Activated CD8-positive, alpha-beta memory T cell treated with anti-CD3 and anti-CD28 coated beads, Interleukin-2, amount 50 U/mL, for 1 hour (primary cell): ENCODE measurements at regions not wholly inside any gene's neighbourhood (a gene's known extent, or its start where the extent isn't known, plus 50 kb on each side); places are given as distances from the start of the nearest gene placed in this dataset.

ENCODE experiments used
- DNase-seq: peaks from one replicate; pipeline ENCODE4 v3.0.0-alpha.2; 2020; ENCODE audit errors: extremely low read depth

DNA sequence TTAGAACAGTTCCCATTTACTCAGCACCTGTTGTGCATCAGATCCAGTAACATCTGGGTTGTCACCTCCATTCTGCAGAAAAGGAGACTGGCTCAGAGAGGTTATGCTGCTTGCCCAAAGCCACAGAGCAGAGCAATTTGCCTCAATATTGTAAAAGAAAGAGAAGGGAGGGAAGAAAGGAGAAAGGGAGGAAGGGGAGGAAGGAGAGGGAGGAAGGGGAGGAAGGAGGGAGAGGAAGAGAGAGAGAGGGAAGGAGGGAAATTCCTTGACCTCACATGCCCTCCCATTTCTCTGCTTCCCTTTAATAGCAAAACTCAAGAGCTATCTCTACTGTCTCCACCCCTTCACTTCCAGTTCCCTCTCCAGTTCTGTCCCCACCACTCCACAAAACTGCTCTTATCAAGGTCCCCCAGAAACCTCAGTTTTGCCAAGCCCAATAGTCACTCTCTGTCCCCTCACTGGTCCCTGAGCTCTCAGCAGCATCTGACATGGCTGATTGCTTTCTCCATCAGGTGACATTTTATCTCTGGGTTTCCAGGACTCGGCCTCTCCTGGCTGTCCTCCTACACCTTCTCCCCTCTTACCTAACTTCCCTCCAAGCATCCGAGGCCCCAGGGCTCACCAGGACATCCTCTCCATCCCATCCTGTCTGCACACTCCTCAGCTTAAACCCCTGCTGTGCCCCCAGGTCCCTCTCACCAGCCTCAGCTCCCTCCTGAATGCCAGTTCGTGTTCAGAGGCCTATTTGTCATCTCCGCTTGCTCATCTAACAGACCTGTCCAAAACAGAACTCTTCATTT, 104.7 kb upstream of the LINGO1 start:
- DNase-seq = no peak

GRCh38 chr15:77734306-77734705, 101.6 kb upstream of the LINGO1 start:
- DNase-seq = no peak

DNA sequence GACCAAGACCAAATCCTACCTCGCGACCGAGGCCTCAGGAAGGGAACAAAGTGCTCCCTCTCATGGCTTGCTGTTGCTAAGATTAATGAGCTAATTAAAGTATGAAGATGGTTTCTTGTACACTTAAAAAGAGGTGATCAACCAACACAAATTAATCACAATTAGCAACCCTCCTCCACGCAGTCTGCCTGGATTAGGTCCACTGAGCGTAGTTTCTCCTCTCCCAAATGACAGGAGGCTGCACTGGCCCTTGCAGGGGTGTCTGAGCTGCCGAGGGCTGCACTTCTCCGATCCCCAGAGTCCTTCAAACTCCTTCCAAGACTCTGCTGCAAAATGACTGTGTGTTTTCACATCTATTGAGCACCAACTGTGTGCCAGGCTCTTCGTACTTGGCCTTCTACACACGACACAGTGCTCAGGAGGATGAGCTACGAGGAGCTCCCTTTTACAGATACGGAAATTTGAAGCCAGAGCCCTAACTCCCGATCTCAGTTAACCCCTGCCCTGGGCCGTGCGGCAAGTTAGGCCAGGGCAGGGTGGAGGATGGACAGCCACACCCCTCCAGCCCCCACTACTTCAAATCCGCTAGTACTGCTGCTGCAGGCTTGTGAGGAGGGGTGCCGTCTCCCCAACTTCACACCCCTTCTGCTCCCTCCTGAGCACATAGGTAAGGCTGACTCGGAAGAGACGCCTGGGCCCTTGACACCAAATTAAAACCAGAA, 101.0 kb upstream of the LINGO1 start:
- DNase-seq = no peak

DNA sequence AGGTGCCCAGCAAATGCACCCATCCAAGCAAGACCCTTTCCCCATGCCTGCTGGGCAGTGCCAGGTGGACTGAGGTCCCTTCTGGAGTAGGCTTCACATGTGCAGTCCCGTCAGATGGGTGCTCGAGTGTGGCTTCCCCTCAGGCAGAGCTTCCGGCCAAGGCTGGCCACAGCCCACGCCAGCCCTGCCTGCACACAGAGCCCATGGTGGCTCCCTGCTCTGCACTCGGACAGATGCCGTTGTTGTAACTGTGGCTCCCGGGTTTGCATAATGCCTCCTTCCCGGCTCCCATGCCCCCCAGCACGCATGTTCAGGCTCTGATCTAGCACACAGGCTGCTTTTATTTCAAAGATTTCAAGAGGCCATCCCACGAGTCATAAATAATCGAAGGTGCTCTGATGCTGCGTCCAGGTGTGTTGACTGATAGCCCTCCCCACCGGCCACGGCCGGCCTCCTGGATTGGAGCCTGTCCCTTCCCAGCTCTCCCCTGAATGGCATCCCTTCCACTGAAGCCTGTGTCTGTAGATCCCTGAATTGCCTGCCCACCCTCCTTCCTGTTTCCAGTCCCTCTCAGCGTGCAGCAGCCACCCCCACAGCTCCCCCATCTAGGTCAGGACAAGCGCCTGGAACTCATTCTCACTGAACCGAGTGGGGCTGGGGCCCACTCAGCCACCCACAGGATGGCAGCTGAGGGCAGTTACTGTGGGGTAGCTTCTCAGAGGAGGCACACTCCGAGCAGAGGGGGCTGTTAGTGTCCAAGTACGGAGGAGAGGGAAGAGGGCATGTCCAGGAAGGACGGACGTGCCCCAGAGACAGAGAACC, 100.0 kb upstream of the LINGO1 start:
- no peak for DNase-seq

- no peak for DNase-seq
These were observed 99.2 kb upstream of the LINGO1 start for GRCh38 chr15:77731945-77732344.

DNA sequence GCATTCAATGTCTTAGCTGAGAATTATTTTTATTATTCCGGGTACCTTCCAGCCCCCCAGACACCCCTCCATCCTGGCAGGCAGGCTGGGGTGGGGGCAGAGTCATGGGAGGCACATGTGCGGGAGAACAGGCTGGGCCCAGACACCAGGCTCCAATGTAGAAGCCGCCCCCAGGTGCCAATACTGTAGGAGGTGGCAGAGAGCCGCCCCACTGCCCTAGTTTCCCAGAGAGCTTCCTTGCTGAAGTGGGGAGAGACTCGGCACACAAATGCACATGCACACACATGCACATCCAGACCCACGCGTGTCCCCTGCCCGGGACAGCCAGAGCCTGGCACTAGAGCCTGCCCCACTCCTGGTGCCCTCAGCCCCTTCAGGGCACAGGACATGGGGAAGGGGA, 98.4 kb upstream of the LINGO1 start:
- no peak for DNase-seq

- no peak for DNase-seq
These were observed 95.1 kb upstream of the LINGO1 start for GRCh38 chr15:77727635-77728304.

- no peak for DNase-seq
These were observed 92.0 kb upstream of the LINGO1 start for GRCh38 chr15:77724715-77725114.

DNA sequence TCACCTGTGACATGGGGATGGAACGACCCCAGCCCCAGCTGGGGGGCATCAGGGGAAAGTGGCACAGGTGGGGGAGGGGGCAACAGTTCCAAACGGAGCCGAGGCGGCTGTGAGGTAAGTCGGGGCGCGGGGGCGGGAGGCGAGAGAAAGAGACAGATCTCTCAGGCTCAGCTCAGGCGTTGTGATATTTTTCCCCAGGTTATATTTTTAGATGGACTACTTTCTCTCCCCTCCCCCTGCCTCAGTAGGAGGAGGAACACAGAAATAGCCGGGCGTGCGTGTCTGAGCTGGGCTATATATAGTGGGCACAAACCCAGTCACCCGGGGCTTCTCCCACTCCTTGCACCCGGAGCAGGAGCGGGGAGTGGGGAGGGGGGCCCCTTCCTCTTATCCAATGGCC, 91.0 kb upstream of the LINGO1 start:
- DNase-seq = no peak

- no peak for DNase-seq
These were observed 90.2 kb upstream of the LINGO1 start for GRCh38 chr15:77722759-77723460.

- no peak for DNase-seq
These were observed 89.3 kb upstream of the LINGO1 start for GRCh38 chr15:77721963-77722362.

DNA sequence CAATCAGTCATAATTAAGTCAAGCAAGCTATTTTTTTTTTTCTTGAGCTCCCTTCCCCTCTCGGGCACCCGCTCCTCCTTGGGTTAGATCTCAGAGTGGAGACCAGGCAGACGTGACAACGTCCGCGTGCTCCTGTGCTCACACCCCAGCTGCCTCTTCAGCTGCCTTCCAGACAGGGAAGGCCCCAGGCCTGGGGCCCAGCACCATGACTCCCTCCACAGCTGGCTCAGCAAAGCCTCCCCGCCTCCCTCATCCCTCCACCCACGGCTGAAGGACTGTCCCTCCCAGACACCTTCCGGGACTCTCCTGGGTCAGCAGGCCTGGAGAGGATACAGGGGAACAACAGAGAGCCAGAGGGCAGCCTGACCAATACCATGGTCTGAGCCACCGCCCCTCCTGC, 87.9 kb upstream of the LINGO1 start:
- no peak for DNase-seq

- no peak for DNase-seq
These were observed 87.5 kb upstream of the LINGO1 start for GRCh38 chr15:77720173-77720572.

- no peak for DNase-seq
These were observed 86.7 kb upstream of the LINGO1 start for GRCh38 chr15:77719450-77719849.

- DNase-seq = no peak
These were observed 84.8 kb upstream of the LINGO1 start for GRCh38 chr15:77717333-77717990.

GRCh38 chr15:77716632-77717332, 84.1 kb upstream of the LINGO1 start:
- no peak for DNase-seq

- DNase-seq = no peak
These were observed 83.1 kb upstream of the LINGO1 start for GRCh38 chr15:77715860-77716259.

DNA sequence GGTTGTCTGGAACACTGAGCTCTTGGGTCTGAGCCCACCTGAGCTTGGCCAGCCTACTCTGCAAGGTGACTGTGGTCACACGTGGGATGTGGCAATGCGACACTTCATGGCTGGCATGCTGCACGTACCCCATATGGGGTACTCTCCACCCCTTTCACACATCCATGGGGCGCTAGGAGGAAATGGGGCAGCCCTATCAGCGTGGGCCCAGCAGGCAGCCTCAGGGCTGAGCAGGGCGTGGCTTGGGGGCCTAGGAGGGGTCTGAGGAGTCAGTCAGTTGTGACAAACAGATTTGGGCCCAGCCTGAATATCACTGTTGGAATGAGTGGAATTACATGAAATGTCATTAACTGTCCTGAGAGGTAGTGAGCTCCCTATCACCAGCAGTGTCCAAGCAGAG, 82.3 kb upstream of the LINGO1 start:
- no peak for DNase-seq

- no peak for DNase-seq
These were observed 81.8 kb upstream of the LINGO1 start for GRCh38 chr15:77714555-77714954.

DNA sequence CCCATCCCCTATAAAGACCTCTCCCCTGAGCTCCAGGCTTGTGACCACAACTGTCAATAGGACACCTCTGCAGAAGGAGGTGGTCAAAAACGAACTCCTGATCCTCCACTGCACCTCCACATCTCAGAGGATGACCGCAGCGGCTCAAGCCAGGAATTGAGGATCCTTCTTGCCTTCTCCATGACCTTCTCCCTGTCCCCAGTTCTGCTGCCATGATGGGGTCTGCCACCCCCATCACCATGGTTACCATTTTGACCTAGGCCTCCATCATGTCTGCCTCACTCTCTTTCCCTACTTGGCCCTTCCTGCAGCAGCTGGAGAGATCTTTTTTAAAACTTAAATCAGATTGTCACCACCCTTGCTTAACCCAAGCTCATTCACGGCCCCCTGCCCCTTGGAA, 81.3 kb upstream of the LINGO1 start:
- no peak for DNase-seq
